GM12878 (cell line): ENCODE measurements at regions not wholly inside any gene's neighbourhood (a gene's known extent, or its start where the extent isn't known, plus 50 kb on each side); places are given as distances from the start of the nearest gene placed in this dataset.

Source experiments
- ATAC-seq: fragments of 200-7000 bp; cut with Tn5 transposase; 3 replicates; pipeline ENCODE4 v1.9.1; 2020; ENCODE audit warnings: mild to moderate bottlenecking, moderate library complexity
- BruUV-seq: library from RNA; stranded (reverse); fragments of 400-500 nt; replicated peaks from 2 replicates; lab custom pipeline; 2021; lab: Mats Ljungman, UMichigan
- CTCF ChIA-PET: fragments of 300-600 bp; sonication (Branson Sonifier 250); formaldehyde crosslinking; extraction: SDS; loops from one replicate; lab custom pipeline; 2021; ENCODE audit warnings: inconsistent platforms; lab: Yijun Ruan, JAX
- POLR2A ChIA-PET: fragments of 350-600 bp; formaldehyde crosslinking; extraction: SDS; loops from one replicate; lab custom pipeline; 2021; ENCODE audit warnings: inconsistent platforms; lab: Charles Lee
- RAD21 ChIA-PET: fragments of 300-600 bp; sonication (Branson Sonifier 250); formaldehyde crosslinking; loops from one replicate; lab custom pipeline; 2023; ENCODE audit warnings: antibody characterized with exemption; ENCODE audit not compliant: unreplicated experiment; lab: Charles Lee
- SMC1A ChIA-PET: fragments of 300-600 bp; sonication (Branson Sonifier 250); formaldehyde crosslinking; loops from one replicate; lab custom pipeline; 2023; ENCODE audit not compliant: unreplicated experiment, uncharacterized antibody; lab: Charles Lee
- DNase-seq: peaks from one replicate; pipeline ENCODE4 v3.0.0-alpha.2; 2011; ENCODE audit warnings: low read depth, low spot score
- FAIRE-seq: peaks from 3 replicates; lab custom pipeline; 2011; peaks lifted over from hg19 to GRCh38; lab: Jason Lieb, UNC
- H2AFZ ChIP-seq: 2 replicates; pipeline ENCODE4 v1.6.0; 2011; ENCODE audit warnings: low read depth, low read length, control low read depth; ENCODE audit not compliant: control insufficient read depth
- H3K27ac ChIP-seq: 2 replicates; pipeline ENCODE4 v1.5.1; 2011; ENCODE audit warnings: control low read depth; ENCODE audit not compliant: control insufficient read depth, insufficient read depth
- H3K27me3 ChIP-seq, 2 experiments: replicated peaks in 1 of 2; 2 replicates each; pipeline versions ENCODE4 v1.6.0 to v1.6.1; 2011; ENCODE audit warnings: low read length in 1 of 2; ENCODE audit not compliant: control insufficient read depth in 2 of 2, insufficient read depth in 2 of 2
- H3K36me3 ChIP-seq, 2 experiments: 2 replicates each; pipeline ENCODE4 v1.5.1; 2011; ENCODE audit warnings: low read length in 1 of 2; ENCODE audit not compliant: control insufficient read depth in 2 of 2, insufficient read depth in 2 of 2
- H3K4me1 ChIP-seq: 2 replicates; pipeline ENCODE4 v1.6.1; 2011; ENCODE audit warnings: mild to moderate bottlenecking, low read length, moderate library complexity, mixed read lengths; ENCODE audit not compliant: control insufficient read depth, insufficient read depth
- H3K4me2 ChIP-seq: 2 replicates; pipeline ENCODE4 v1.6.0; 2011; ENCODE audit warnings: control low read depth; ENCODE audit not compliant: control insufficient read depth, insufficient read depth
- H3K4me3 ChIP-seq: fragments of 200-600 bp; sonication (generic); 2 replicates; pipeline ENCODE4 v1.5.1; 2016
- H3K79me2 ChIP-seq: 2 replicates; pipeline ENCODE4 v1.6.0; 2011; ENCODE audit warnings: low read length; ENCODE audit not compliant: control insufficient read depth, insufficient read depth
- H3K9ac ChIP-seq: 2 replicates; pipeline ENCODE4 v1.8.0; 2011; ENCODE audit warnings: low read length, control low read depth, mixed read lengths; ENCODE audit not compliant: control insufficient read depth, insufficient read depth
- H3K9me3 ChIP-seq: replicated peaks from 3 replicates; pipeline ENCODE4 v1.5.1; 2011; ENCODE audit warnings: mild to moderate bottlenecking, low read length; ENCODE audit not compliant: control insufficient read depth, insufficient read depth
- H4K20me1 ChIP-seq: 2 replicates; pipeline ENCODE4 v1.6.0; 2011; ENCODE audit not compliant: control insufficient read depth, insufficient read depth
- ATF2 ChIP-seq: IDR thresholded peaks from 2 replicates; pipeline ENCODE4 v1.6.1; 2012; ENCODE audit warnings: low read length, inconsistent platforms
- BACH1 ChIP-seq: fragments of 450-650 bp; IDR thresholded peaks from 2 replicates; pipeline ENCODE4 v1.6.1; 2017; ENCODE audit warnings: mild to moderate bottlenecking, borderline replicate concordance
- BCL3 ChIP-seq: IDR thresholded peaks from 2 replicates; pipeline ENCODE4 v1.6.1; 2011; ENCODE audit warnings: borderline replicate concordance, low read depth, mild to moderate bottlenecking, moderate library complexity, low read length; ENCODE audit not compliant: insufficient read depth, poor library complexity, severe bottlenecking
- BHLHE40 ChIP-seq, 2 experiments: fragments of 450-650 bp in 1 of 2; IDR thresholded peaks; 2 replicates each; pipeline ENCODE4 v1.6.1; 2011 to 2017; ENCODE audit warnings: low read depth in 2 of 2, borderline replicate concordance in 1 of 2, improper control_type of control experiment in 1 of 2, low read length in 1 of 2, mild to moderate bottlenecking in 1 of 2
- CBFB ChIP-seq: IDR thresholded peaks from 2 replicates; pipeline ENCODE4 v1.6.1; 2016; ENCODE audit warnings: antibody characterized with exemption, low read depth
- CHD1 ChIP-seq: IDR thresholded peaks from 2 replicates; pipeline ENCODE4 v1.6.1; 2012; ENCODE audit warnings: low read depth, low read length, improper control_type of control experiment
- CREB1 ChIP-seq: IDR thresholded peaks from 2 replicates; pipeline ENCODE4 v1.6.1; 2012; ENCODE audit warnings: low read depth, mild to moderate bottlenecking, inconsistent platforms
- FOS ChIP-seq: IDR thresholded peaks from 3 replicates; pipeline ENCODE4 v1.6.1; 2011; ENCODE audit warnings: borderline replicate concordance; ENCODE audit not compliant: insufficient read length; ENCODE audit errors: extremely low read depth
- FOXM1 ChIP-seq: IDR thresholded peaks from 2 replicates; pipeline ENCODE4 v1.6.1; 2012; ENCODE audit warnings: low read depth, mild to moderate bottlenecking, inconsistent platforms, low read length, moderate library complexity
- IKZF2 ChIP-seq, 2 experiments: fragments of 450-650 bp; IDR thresholded peaks; 2 replicates each; pipeline ENCODE4 v1.6.1; 2017; ENCODE audit warnings: mild to moderate bottlenecking in 2 of 2, moderate library complexity in 2 of 2
- IRF4 ChIP-seq: IDR thresholded peaks from 2 replicates; pipeline ENCODE4 v1.6.1; 2011; ENCODE audit warnings: low read depth, low read length
- KAT2A ChIP-seq: conservative IDR thresholded peaks from 2 replicates; pipeline ENCODE4 v1.6.1; 2011; ENCODE audit warnings: low read depth, low read length; ENCODE audit not compliant: control insufficient read depth
- PKNOX1 ChIP-seq: fragments of 450-650 bp; IDR thresholded peaks from 2 replicates; pipeline ENCODE4 v1.6.1; 2016; ENCODE audit warnings: mild to moderate bottlenecking
- RBBP5 ChIP-seq: fragments of 200-600 bp; sonication (generic); conservative IDR thresholded peaks from 2 replicates; pipeline ENCODE4 v1.6.1; 2016
- RELA ChIP-seq: fragments of 450-650 bp; IDR thresholded peaks from 2 replicates; pipeline ENCODE4 v1.8.0; 2014; ENCODE audit warnings: borderline replicate concordance; ENCODE audit not compliant: partially characterized antibody
- SIX5 ChIP-seq: IDR thresholded peaks from 2 replicates; pipeline ENCODE4 v1.6.1; 2011; ENCODE audit warnings: mild to moderate bottlenecking, low read depth, low read length, moderate library complexity; ENCODE audit not compliant: severe bottlenecking
- SP1 ChIP-seq: IDR thresholded peaks from one replicate; pipeline ENCODE4 v1.6.1; 2011; ENCODE audit warnings: low read depth, low read length
- SREBF2 ChIP-seq: IDR thresholded peaks from 2 replicates; pipeline ENCODE4 v1.6.1; 2012; ENCODE audit warnings: mild to moderate bottlenecking, low read length
- ZBED1 ChIP-seq: IDR thresholded peaks from 2 replicates; pipeline ENCODE4 v1.6.1; 2016; ENCODE audit warnings: borderline replicate concordance
- ZNF274 ChIP-seq: IDR thresholded peaks from one replicate; pipeline ENCODE4 v1.8.0; 2011; ENCODE audit not compliant: insufficient read length, insufficient read depth
- WGBS: methylation state at CpG from one replicate; pipeline ENCODE4 v1.1.6; 2016; ENCODE audit warnings: low lambda C conversion rate; ENCODE audit not compliant: insufficient replicate concordance, insufficient coverage; ENCODE audit errors: missing lambda C conversion rate; 5-methylcytosine and 5-hydroxymethylcytosine counted together
- in situ Hi-C: fragments of 300-500 bp; cut with MboI; formaldehyde crosslinking; loops from 9 replicates; pipeline ENCODE4 v1.14.3; 2018; ENCODE audit warnings: mixed read lengths
- intact Hi-C: fragments of 100-400 bp; cut with micrococcal nuclease; formaldehyde crosslinking; loops from one replicate; pipeline ENCODE4 v1.14.2; 2022; ENCODE audit not compliant: unreplicated experiment

- TF ChIP-seq ATF2 (no peak), RBBP5 (no peak), ZBED1 (no peak), PKNOX1 (no peak), CREB1 (no peak)
Observed at GRCh38 chr22:48182846-48183805, 1420.7 kb downstream of the TBC1D22A start (continued).

GRCh38 chr22:48182031-48182430 lies 1419.6 kb downstream of the TBC1D22A start:
- H4K20me1 ChIP-seq, result no peaks in the 10 kb centered on the region
- no peaks in the 10 kb centered on the region for H3K27me3 ChIP-seq
- no peak overlapping the region for H3K4me3 ChIP-seq
- H3K36me3 ChIP-seq, result no peaks in the 10 kb centered on the region
- no peaks in the 10 kb centered on the region for H3K4me1 ChIP-seq
- no peaks in the 10 kb centered on the region for H3K79me2 ChIP-seq
- ATAC-seq (no peak), DNase-seq (no peak), FAIRE-seq (no peak)
- no peak overlapping the region for H3K27ac ChIP-seq
- RAD21 ChIA-PET, result no interaction called here
- SMC1A ChIA-PET, result no interaction called here
- intact Hi-C loops, result no loop called here
- POLR2A ChIA-PET, result no interaction called here
- H3K4me2 ChIP-seq, result no peak overlapping the region
- in situ Hi-C loops, result no loop called here
- BruUV-seq, result no TSS peak
- H2AFZ ChIP-seq, result no peak overlapping the region
- no peak overlapping the region for H3K9ac ChIP-seq
- WGBS, result 23% methylated on average over 5 of the region's 5 CpGs
- CTCF ChIA-PET, result no interaction called here
- H3K9me3 ChIP-seq, result no peaks in the 10 kb centered on the region
- TF ChIP-seq BHLHE40 (IDR thresholded peaks at IDR 0.05; ENCODE audit: borderline replicate concordance in 1 of 2, low read depth in 2 of 2, low read length in 1 of 2) (no peak), SIX5 (no peak), IKZF2 (IDR thresholded peaks at IDR 0.05) (no peak), BACH1 (no peak), SP1 (no peak), FOS (no peak), SREBF2 (no peak), FOXM1 (no peak), CHD1 (no peak), ZNF274 (no peak), BCL3 (no peak), RELA (no peak), CBFB (no peak), IRF4 (no peak), KAT2A (no peak)
